ENCODE measurements at regions not wholly inside any gene's neighbourhood (a gene's known extent, or its start where the extent isn't known, plus 50 kb on each side); places are given as distances from the start of the nearest gene placed in this dataset.

- TF ChIP-seq POLR2AphosphoS5 (IDR thresholded peaks at IDR 0.05; ENCODE audit: low read depth, low read length) = no peak
- TF ChIP-seq GABPA (IDR thresholded peaks at IDR 0.05; ENCODE audit: low read depth) = no peak
- TF ChIP-seq, protein P1, sequence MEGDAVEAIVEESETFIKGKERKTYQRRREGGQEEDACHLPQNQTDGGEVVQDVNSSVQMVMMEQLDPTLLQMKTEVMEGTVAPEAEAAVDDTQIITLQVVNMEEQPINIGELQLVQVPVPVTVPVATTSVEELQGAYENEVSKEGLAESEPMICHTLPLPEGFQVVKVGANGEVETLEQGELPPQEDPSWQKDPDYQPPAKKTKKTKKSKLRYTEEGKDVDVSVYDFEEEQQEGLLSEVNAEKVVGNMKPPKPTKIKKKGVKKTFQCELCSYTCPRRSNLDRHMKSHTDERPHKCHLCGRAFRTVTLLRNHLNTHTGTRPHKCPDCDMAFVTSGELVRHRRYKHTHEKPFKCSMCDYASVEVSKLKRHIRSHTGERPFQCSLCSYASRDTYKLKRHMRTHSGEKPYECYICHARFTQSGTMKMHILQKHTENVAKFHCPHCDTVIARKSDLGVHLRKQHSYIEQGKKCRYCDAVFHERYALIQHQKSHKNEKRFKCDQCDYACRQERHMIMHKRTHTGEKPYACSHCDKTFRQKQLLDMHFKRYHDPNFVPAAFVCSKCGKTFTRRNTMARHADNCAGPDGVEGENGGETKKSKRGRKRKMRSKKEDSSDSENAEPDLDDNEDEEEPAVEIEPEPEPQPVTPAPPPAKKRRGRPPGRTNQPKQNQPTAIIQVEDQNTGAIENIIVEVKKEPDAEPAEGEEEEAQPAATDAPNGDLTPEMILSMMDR (IDR thresholded peaks at IDR 0.05) = no peak
- TF ChIP-seq FOSL2 (IDR thresholded peaks at IDR 0.05; ENCODE audit: borderline replicate concordance, low read depth) = no peak
- no peak for TF ChIP-seq CHD2 (IDR thresholded peaks at IDR 0.05; ENCODE audit: low read length, partially characterized antibody)
Observed at GRCh38 chr12:67911789-67912188, 77.5 kb upstream of the IFNG-AS1 start.

Measured in SK-N-SH (cell line).